PC-9 (cell line): ENCODE measurements at regions not wholly inside any gene's neighbourhood (a gene's known extent, or its start where the extent isn't known, plus 50 kb on each side); places are given as distances from the start of the nearest gene placed in this dataset.

Experiments used
- BruUV-seq: library from RNA; stranded (reverse); fragments of 400-500 nt; replicated peaks from 2 replicates; lab custom pipeline; 2021; lab: Mats Ljungman, UMichigan
- CTCF ChIA-PET: fragments of 300-600 bp; sonication (Branson Sonifier 250); formaldehyde crosslinking; loops from one replicate; lab custom pipeline; 2022; ENCODE audit warnings: antibody characterized with exemption; lab: Charles Lee
- POLR2A ChIA-PET: fragments of 300-600 bp; sonication (Branson Sonifier 250); formaldehyde crosslinking; loops from one replicate; lab custom pipeline; 2022; ENCODE audit warnings: antibody characterized with exemption; ENCODE audit not compliant: unreplicated experiment; lab: Charles Lee
- DNase-seq, 2 experiments: peaks; one replicate each; pipeline versions ENCODE4 v3.0.0 to v3.0.0-alpha.2; 2015 to 2022; ENCODE audit warnings: mixed read lengths in 1 of 2
- H2AFZ ChIP-seq: fragments of 200-600 bp; sonication (generic); 2 replicates; pipeline ENCODE4 v1.8.1; 2017; ENCODE audit warnings: antibody characterized with exemption
- H3F3A ChIP-seq: fragments of 200-600 bp; sonication (generic); 2 replicates; pipeline ENCODE4 v1.8.1; 2017; ENCODE audit warnings: antibody characterized with exemption, mild to moderate bottlenecking, low read depth; ENCODE audit not compliant: insufficient read depth
- H3K27ac ChIP-seq: fragments of 200-600 bp; sonication (generic); 2 replicates; pipeline ENCODE4 v1.6.1; 2016; ENCODE audit warnings: mixed run types
- H3K27me3 ChIP-seq: fragments of 200-600 bp; sonication (generic); 2 replicates; pipeline ENCODE4 v1.6.1; 2016; ENCODE audit warnings: low read depth, mixed run types; ENCODE audit not compliant: insufficient read depth
- H3K36me3 ChIP-seq: fragments of 200-600 bp; sonication (generic); 2 replicates; pipeline ENCODE4 v1.6.1; 2016; ENCODE audit warnings: low read depth, mixed run types
- H3K4me1 ChIP-seq: fragments of 200-600 bp; sonication (generic); replicated peaks from 2 replicates; pipeline ENCODE4 v1.6.1; 2016; ENCODE audit warnings: mixed run types; ENCODE audit not compliant: insufficient read depth
- H3K4me2 ChIP-seq: fragments of 200-600 bp; sonication (generic); 2 replicates; pipeline ENCODE4 v1.6.1; 2017; ENCODE audit warnings: mixed run types
- H3K4me3 ChIP-seq: fragments of 200-600 bp; sonication (generic); 2 replicates; pipeline ENCODE4 v1.6.1; 2016; ENCODE audit warnings: mixed run types
- H3K79me2 ChIP-seq: fragments of 200-600 bp; sonication (generic); 2 replicates; pipeline ENCODE4 v1.6.1; 2017; ENCODE audit warnings: low read depth, mixed run types
- H3K9me2 ChIP-seq: fragments of 200-600 bp; sonication (generic); 2 replicates; pipeline ENCODE4 v1.8.1; 2017; ENCODE audit warnings: mild to moderate bottlenecking; ENCODE audit not compliant: insufficient read depth
- H3K9me3 ChIP-seq: fragments of 200-600 bp; sonication (generic); 2 replicates; pipeline ENCODE4 v1.8.1; 2016; ENCODE audit warnings: low read depth; ENCODE audit not compliant: insufficient read depth
- H4K20me1 ChIP-seq: fragments of 200-600 bp; sonication (generic); 2 replicates; pipeline ENCODE4 v1.8.1; 2017; ENCODE audit not compliant: insufficient read depth
- EZH2 ChIP-seq: fragments of 200-600 bp; sonication (generic); IDR thresholded peaks from 2 replicates; pipeline ENCODE4 v1.8.0; 2017; ENCODE audit warnings: antibody characterized with exemption, low read depth
- intact Hi-C: fragments of 100-400 bp; cut with micrococcal nuclease; formaldehyde crosslinking; loops from one replicate; pipeline ENCODE4 v1.10.0; 2022; ENCODE audit not compliant: unreplicated experiment
- TF ChIP-seq, protein P1 (sequence below): fragments of 200-600 bp; sonication (generic); conservative IDR thresholded peaks from 2 replicates; pipeline ENCODE4 v1.6.1; 2017; ENCODE audit warnings: mixed run types, antibody characterized with exemption, mild to moderate bottlenecking, moderate library complexity

DNA sequence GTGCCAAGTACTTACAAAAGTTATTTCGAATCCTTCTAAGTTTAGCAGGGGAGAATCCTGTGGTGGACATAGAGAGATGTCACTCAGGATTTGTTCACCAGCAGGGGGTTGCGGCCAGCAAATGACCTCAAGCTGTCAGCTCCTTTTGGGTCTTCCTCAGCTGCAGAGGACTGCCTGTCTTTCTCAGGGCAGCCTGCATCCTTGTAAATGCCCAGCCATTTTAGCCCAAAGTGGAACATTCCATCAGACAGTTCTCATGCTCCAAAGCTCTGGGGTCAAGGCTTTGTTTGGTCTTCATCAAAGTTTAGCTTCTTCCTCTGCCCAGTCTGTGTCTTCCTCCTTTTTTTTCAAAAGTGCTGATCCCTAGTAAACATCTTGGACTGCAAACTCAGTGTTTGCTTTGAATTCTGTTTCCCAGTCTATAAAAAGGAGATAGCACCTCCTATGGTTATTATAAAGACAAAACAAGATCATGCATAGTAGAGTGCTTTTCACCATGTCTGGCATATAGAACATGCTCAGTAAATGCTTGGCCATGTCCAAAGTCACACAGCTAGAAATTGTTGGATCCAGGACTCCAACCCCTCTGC lies 156.4 kb upstream of the GATB start:
- no peak for DNase-seq
- no TSS peak for BruUV-seq
- no peak overlapping the region for H3K4me2 ChIP-seq
- H3K9me3 ChIP-seq = no peaks in the 10 kb centered on the region
- H3K4me1 ChIP-seq = no peaks in the 10 kb centered on the region
- intact Hi-C loops = no loop called here
- no peaks in the 10 kb centered on the region for H3K79me2 ChIP-seq
- no peak for TF ChIP-seq EZH2
- TF ChIP-seq, protein P1, sequence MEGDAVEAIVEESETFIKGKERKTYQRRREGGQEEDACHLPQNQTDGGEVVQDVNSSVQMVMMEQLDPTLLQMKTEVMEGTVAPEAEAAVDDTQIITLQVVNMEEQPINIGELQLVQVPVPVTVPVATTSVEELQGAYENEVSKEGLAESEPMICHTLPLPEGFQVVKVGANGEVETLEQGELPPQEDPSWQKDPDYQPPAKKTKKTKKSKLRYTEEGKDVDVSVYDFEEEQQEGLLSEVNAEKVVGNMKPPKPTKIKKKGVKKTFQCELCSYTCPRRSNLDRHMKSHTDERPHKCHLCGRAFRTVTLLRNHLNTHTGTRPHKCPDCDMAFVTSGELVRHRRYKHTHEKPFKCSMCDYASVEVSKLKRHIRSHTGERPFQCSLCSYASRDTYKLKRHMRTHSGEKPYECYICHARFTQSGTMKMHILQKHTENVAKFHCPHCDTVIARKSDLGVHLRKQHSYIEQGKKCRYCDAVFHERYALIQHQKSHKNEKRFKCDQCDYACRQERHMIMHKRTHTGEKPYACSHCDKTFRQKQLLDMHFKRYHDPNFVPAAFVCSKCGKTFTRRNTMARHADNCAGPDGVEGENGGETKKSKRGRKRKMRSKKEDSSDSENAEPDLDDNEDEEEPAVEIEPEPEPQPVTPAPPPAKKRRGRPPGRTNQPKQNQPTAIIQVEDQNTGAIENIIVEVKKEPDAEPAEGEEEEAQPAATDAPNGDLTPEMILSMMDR = no peak
- no peak overlapping the region for H2AFZ ChIP-seq
- H3K27me3 ChIP-seq = no peaks in the 10 kb centered on the region
- no peaks in the 10 kb centered on the region for H3K36me3 ChIP-seq
- CTCF ChIA-PET = interaction anchor here (0.6 kb wide), 1 partner anchor 634 kb away, joined by 5 read pairs; no protein-coding TSS in a partner anchor
- no peaks in the 10 kb centered on the region for H3F3A ChIP-seq
- H3K27ac ChIP-seq = no peak overlapping the region
- H3K4me3 ChIP-seq = no peak overlapping the region
- no peaks in the 10 kb centered on the region for H3K9me2 ChIP-seq
- POLR2A ChIA-PET = no interaction called here
- H4K20me1 ChIP-seq = no peaks in the 10 kb centered on the region

DNA sequence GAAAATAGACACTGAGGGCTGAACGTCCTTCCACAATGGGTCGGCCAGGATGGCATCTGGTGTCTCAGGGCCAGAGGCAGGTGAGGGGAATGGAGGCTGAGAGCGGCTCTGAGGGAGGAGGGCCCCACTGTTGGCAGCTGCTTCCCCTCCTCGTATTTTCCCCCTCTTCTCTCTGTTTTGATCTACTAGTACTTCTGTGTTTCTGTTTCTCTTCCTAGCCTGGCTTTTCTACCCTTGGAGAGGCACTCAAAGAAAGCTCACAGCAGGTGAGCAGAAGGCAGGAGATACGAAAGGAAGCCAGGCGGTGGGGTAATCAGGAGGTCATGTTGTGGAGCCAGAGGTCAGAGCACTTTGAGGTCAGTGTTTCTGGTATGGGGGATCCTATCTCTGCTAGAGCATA lies 151.8 kb upstream of the GATB start:
- BruUV-seq = no TSS peak
- ChIA-PET POLR2A (no interaction called here), CTCF (no interaction called here)
- Histone ChIP-seq H3K27ac (no peak overlapping the region), H3K9me2 (no peaks in the 10 kb centered on the region), H3K4me3 (no peak overlapping the region), H3K36me3 (no peaks in the 10 kb centered on the region), H2AFZ (no peak overlapping the region), H3F3A (no peaks in the 10 kb centered on the region), H4K20me1 (no peaks in the 10 kb centered on the region), H3K9me3 (no peaks in the 10 kb centered on the region), H3K27me3 (no peaks in the 10 kb centered on the region), H3K4me1 (no peaks in the 10 kb centered on the region), H3K4me2 (no peak overlapping the region), H3K79me2 (no peaks in the 10 kb centered on the region)
- DNase-seq = no peak
- intact Hi-C loops = no loop called here
- TF ChIP-seq EZH2 = no peak
- TF ChIP-seq, protein P1 = no peak

DNA sequence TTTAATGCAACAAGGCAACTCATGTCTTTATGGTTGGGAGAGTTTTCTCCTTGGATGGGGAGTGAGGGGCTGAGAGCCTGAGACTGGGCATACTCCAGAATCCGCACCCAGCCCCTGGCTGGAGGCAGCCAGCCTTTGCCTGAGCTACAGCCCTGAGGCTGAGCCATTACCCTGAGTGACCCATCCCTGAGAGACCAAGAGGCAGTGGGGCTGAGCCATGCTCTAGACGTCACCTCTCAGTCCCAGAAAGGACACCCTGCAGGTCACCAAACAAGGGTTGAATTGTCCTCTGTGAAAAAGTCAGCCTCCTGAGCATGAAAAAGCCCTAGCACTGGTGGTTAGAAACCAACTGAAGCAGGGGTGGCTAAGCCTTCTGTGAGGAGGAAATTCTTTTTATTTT lies 151.2 kb upstream of the GATB start:
- H3K4me2 ChIP-seq = no peak overlapping the region
- H3K4me3 ChIP-seq = no peak overlapping the region
- intact Hi-C loops = no loop called here
- no peak overlapping the region for H2AFZ ChIP-seq
- no TSS peak for BruUV-seq
- no peak overlapping the region for H3K27ac ChIP-seq
- H3F3A ChIP-seq = no peaks in the 10 kb centered on the region
- ChIA-PET POLR2A (no interaction called here), CTCF (no interaction called here)
- no peaks in the 10 kb centered on the region for H3K9me2 ChIP-seq
- no peaks in the 10 kb centered on the region for H4K20me1 ChIP-seq
- H3K27me3 ChIP-seq = no peaks in the 10 kb centered on the region
- no peaks in the 10 kb centered on the region for H3K9me3 ChIP-seq
- DNase-seq = no peak
- TF ChIP-seq, protein P1 = no peak
- TF ChIP-seq EZH2 = no peak
- no peaks in the 10 kb centered on the region for H3K79me2 ChIP-seq
- no peaks in the 10 kb centered on the region for H3K36me3 ChIP-seq
- no peaks in the 10 kb centered on the region for H3K4me1 ChIP-seq
